HT-29 (cell line): ENCODE measurements at regions not wholly inside any gene's neighbourhood (a gene's known extent, or its start where the extent isn't known, plus 50 kb on each side); places are given as distances from the start of the nearest gene placed in this dataset.
"Not testable (repeated sequence)": the region's sequence is repeated elsewhere in the genome, so short reads cannot be mapped to it uniquely, and the experiment has no call there.

Experiments used
- DNase-seq: peaks from one replicate; pipeline ENCODE4 v3.0.0-alpha.2; 2015; ENCODE audit warnings: low spot score

GRCh38 chr6:167408235-167408869, 83.5 kb downstream of the TTLL2 start:
- DNase-seq, result no peak

GRCh38 chr6:167409079-167409478, 84.2 kb downstream of the TTLL2 start:
- no peak for DNase-seq

- no peak for DNase-seq
These were observed 84.8 kb downstream of the TTLL2 start for GRCh38 chr6:167409694-167410093.

DNA sequence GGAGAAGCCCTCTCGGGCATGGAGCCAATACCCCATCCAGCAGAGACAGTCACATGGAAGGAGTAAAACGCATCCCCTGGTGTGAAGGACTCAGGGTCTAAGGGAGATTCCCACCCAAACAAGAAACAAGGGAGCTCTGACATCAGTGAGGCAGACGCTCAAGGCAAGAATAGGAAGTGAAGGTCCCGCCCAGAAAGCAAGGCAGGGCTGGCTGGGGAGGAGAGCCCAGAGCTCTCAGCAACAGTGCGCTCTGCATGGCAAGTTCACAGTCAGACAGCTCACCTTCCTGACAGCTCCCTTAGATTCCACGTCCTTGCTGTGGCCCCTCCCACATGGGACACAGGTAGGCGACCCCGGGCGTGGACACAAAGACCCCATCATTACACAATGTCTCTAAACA, 85.6 kb downstream of the TTLL2 start:
- DNase-seq, result no peak

DNA sequence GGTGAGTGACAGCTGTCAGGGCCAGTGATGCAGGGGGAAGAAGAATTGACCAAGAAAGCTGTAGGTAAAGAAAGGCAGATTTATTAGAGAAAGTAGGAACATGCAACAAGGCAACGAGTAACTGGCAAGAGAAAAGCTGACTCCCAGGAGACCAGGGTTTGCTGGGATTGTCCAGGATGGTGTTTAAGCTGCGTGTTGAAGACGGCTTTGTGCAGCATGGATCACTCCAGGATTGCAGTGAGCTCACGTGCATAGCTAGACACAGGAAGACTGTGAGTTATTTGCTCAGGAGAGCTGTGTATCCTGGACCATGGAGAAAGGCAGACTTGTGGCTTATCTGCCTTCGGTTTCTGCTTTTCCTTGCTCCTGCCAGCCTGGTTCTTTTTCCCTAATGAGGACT, 87.6 kb downstream of the TTLL2 start:
- no peak for DNase-seq

GRCh38 chr6:167415441-167415961, 90.6 kb downstream of the TTLL2 start:
- DNase-seq, result no peak

GRCh38 chr6:167416676-167417430, 92.0 kb downstream of the TTLL2 start:
- DNase-seq, result no peak

- DNase-seq, result no peak
These were observed 95.3 kb downstream of the TTLL2 start for GRCh38 chr6:167420177-167420576.

DNA sequence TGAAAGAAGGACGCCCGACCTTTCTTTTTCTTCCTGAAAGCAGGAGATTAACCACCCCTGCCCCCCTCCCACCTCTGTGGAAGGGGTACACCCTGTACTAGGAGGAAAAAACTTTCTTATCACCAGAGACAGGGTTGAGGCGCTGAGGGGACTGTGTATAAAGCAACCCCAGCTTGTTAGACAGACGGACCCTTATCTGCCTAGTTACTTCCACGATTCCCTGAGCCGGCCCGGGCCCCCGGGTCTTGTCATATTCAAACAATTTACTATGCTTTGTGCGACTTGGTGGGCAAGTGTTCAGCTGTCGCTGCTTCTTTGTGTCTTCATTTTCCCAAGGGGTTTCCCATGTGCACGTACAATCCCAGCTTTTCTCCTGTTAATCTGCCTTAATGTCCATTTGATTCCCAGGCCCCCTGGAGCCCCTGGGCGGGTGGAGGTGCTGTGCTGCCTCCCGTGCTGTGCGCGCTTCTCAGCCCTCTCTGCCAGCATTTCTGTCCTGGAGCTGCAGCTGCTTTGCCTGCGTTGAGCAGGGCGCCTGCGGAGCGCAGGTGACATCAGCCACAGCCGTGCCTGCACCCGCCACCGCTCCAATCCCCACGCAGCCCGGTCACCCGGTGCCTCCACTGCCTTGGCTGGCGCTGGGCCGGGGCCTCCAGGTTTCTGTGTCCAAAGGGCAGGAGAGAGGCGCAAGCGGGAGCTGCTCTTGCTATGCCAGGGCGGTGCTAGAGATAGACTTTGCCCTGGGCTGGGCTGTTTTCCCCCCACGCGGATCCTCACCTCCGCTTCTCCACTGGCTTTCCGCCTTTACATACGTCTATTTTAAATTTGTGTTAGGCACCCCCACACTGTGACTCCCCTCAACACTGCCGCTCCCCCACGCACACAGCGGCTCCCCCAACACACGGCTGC, 96.2 kb downstream of the TTLL2 start:
- DNase-seq, result peak; percentile 45

GRCh38 chr6:167421944-167422343, 97.1 kb downstream of the TTLL2 start:
- DNase-seq, result not testable (repeated sequence)

DNA sequence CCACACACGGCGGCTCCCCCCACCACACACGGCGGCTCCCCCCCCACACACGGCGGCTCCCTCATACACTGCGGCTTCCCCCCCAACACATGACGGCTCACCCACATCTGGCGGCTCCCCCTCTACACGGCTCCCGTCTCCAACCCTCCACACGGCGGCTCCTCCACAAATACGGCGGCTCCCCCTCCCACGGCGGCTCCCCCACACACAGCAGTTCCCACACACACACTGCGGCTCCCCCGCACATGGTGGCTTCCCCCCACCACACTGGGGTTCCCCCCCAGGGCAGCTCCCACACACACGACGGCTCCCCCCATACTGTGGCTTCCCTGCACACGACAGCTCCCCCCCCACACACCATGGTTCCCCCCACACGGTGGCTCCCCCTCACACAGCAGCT, 98.0 kb downstream of the TTLL2 start:
- no peak for DNase-seq

GRCh38 chr6:167424060-167424673, 99.3 kb downstream of the TTLL2 start:
- no peak for DNase-seq

DNA sequence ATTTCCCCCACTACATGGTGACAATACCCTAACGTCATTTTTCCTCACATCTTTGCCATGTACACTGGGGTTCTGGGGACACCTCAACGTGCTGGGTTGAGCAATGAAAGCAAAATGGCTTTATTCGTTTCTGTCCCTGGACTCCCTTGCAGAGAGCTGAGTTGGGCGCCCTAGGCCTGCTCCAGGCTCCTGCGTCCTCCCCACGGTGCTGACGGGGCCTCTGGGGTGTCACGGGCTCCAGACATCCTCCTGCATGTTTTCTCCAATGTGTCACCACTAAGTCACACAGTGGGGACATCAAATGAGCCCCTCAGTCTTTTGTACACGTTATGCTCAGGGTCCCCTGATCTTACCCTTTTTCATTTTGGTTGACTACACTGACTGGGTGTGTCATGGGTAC, 99.8 kb downstream of the TTLL2 start:
- no peak for DNase-seq

- DNase-seq, result no peak
These were observed 101.2 kb downstream of the TTLL2 start for GRCh38 chr6:167426084-167426483.

GRCh38 chr6:167426651-167427050, 101.8 kb downstream of the TTLL2 start:
- DNase-seq, result no peak

DNA sequence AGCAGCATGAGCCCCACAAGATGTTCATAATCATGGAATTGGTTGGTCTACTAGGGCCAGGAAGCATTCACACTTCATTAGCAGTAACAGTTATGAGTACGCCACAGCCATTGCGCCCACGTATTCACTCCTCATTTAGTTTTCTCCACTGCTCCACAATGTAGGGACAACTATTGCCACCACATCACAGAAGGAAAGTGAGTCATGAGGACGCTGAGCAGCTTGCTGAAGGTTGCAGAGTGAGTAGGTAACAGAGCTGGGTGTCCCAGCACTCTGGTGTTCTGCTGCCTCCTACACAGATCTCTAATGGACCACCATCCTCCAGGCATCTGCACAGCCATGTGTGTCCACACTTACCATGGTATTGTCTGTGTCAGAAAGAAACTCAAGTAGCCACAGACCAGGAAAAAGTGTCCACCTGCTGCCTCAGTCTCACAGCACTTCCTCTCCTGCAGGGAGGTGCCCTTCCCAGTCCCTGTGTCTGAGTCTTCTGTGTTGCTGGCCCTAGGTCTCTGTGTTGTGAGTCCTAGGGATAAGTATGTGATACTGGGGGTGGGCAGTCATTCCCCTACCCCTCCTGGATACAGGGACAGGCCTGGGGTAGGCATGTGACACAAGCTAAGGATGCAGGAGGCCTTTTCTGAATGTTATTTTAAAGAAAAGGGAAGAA, 103.9 kb downstream of the TTLL2 start:
- no peak for DNase-seq

- no peak for DNase-seq
These were observed 104.5 kb downstream of the TTLL2 start for GRCh38 chr6:167429353-167429752.

- DNase-seq, result no peak
These were observed 110.4 kb downstream of the TTLL2 start for GRCh38 chr6:167435209-167435728.

GRCh38 chr6:167437888-167438484, 113.1 kb downstream of the TTLL2 start:
- no peak for DNase-seq

DNA sequence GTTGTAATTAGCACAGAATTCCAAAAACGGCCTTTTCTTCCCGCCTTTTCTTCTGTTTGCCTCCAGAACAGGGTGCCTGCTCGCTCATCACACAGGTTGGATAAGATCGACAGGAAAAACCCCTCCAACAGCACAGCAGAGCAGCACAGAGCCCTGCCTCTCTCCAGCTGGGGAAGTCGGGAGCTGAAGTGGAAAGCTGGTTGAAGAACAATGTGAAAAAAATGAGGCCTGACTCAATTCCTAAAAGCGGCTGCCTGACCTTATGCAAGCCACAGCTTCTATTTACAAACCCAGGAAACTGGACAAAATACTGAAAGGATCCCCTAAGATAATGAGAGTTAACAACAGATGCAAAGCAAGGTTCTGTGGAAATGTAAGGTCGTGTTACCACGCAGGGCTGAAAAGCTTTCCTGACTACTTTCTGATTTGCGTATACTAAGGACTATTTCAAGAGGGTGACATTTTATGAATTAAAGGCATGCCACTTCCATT, 116.9 kb downstream of the TTLL2 start:
- DNase-seq, result no peak
